ENCODE measurements at regions not wholly inside any gene's neighbourhood (a gene's known extent, or its start where the extent isn't known, plus 50 kb on each side); places are given as distances from the start of the nearest gene placed in this dataset.

DNA sequence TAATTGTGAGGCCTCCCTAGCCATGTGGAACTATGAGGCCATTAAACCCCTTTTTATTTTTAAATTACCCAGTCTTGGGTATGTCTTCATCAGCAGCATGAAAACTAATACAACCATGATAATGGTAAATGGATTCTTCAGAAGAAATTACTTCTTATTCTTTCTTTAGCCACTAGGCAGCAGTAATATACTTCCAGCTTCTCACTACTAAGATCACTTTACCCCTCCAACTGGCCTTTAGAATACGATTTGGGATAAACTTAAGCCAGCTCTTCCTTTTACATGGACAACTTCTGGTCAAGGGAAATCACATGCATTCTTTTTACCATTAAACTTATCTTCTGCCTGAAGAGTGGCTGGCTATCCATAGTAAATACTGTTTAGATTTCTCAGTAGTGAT, 355.4 kb downstream of the MAN2A1 start:
- H3K27me3 Mint-ChIP-seq: peaks cover 0 to 4% (median 0%) of the 10 kb centered on the region in 5 donors
- DNase-seq (no peak), ATAC-seq (no peak)
- no peaks in the 10 kb centered on the region for H3K9me3 ChIP-seq (ENCODE audit: control insufficient read depth in 2 of 3, low read length in 3 of 3)
- no peak overlapping the region for H3K4me3 Mint-ChIP-seq
- H3K27ac Mint-ChIP-seq: peak overlapping the region in 1 of 9 donors; percentile 15
- no peak overlapping the region for H3K4me3 ChIP-seq (ENCODE audit: low read length)
- CTCF ChIA-PET: no interaction called here
- H3K36me3 ChIP-seq (ENCODE audit: control insufficient read depth in 2 of 3, insufficient read depth in 3 of 3, low read length in 3 of 3): no peaks in the 10 kb centered on the region
- H3K4me1 Mint-ChIP-seq: peaks cover 3 to 21% (median 11%) of the 10 kb centered on the region in 7 donors
- peaks cover 13 to 24% (median 16%) of the 10 kb centered on the region in 5 donors for H3K36me3 Mint-ChIP-seq
- intact Hi-C loops (cut with micrococcal nuclease): loop anchor here in 1 of 2 donors (10.0 kb wide), 1 partner anchor 580 kb away; no protein-coding TSS in a partner anchor
- H3K27ac ChIP-seq (ENCODE audit: low read depth, low read length): no peak overlapping the region
- POLR2A ChIA-PET: interaction anchor here (0.8 kb wide), 1 partner anchor 188 kb away, joined by 3 read pairs; no protein-coding TSS in a partner anchor
- H3K4me1 ChIP-seq (ENCODE audit: control insufficient read depth in 2 of 2, insufficient read depth in 2 of 2, low read length in 2 of 2): no peaks in the 10 kb centered on the region
- peaks cover 5 to 46% (median 17%) of the 10 kb centered on the region in 11 donors for H3K9me3 Mint-ChIP-seq
- H3K27me3 ChIP-seq (ENCODE audit: control insufficient read depth in 2 of 2, insufficient read depth in 2 of 2, low read length in 2 of 2): no peaks in the 10 kb centered on the region

DNA sequence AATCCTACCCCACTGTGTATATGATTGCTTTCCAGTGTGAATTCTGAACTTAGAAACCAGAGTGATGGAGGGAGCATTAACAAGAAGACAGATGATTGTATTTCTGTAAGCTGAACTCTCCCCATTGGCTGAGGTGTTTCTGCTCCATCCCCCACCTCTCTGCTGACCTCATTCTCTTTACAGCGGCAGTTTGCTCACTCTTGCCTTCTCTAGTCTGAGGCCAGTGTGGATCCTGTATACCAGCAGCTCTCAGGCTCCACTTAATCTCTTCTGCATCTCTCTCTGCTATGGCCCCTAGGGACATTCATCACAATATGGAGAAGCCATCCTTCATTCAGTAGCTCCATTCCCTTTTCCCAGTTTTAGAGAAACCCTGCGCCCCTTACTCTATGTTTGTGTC, 358.8 kb downstream of the MAN2A1 start:
- no peaks in the 10 kb centered on the region for H3K27me3 ChIP-seq (ENCODE audit: control insufficient read depth in 2 of 2, insufficient read depth in 2 of 2, low read length in 2 of 2)
- Mint-ChIP-seq H3K4me3 (no peak overlapping the region), H3K27ac (no peak overlapping the region), H3K4me1 (peaks cover 2 to 21% (median 13%) of the 10 kb centered on the region in 7 donors), H3K36me3 (peaks cover 7 to 19% (median 14%) of the 10 kb centered on the region in 5 donors), H3K9me3 (peaks cover 0 to 22% (median 11%) of the 10 kb centered on the region in 11 donors), H3K27me3 (peaks cover 0 to 4% (median 0%) of the 10 kb centered on the region in 5 donors)
- ChIA-PET POLR2A (interaction anchor here (1.0 to 1.4 kb wide), 3 partner anchors 15 to 127 kb away, joined by 3 read pairs; no protein-coding TSS in a partner anchor), CTCF (no interaction called here)
- H3K36me3 ChIP-seq (ENCODE audit: control insufficient read depth in 2 of 3, insufficient read depth in 3 of 3, low read length in 3 of 3): no peaks in the 10 kb centered on the region
- peaks cover 6 to 10% of the 10 kb centered on the region in 2 donors for H3K4me1 ChIP-seq (ENCODE audit: control insufficient read depth in 2 of 2, insufficient read depth in 2 of 2, low read length in 2 of 2)
- H3K4me3 ChIP-seq (ENCODE audit: low read length): no peak overlapping the region
- H3K9me3 ChIP-seq (ENCODE audit: control insufficient read depth in 2 of 3, low read length in 3 of 3): no peaks in the 10 kb centered on the region
- intact Hi-C loops (cut with micrococcal nuclease): loop anchor here in 1 of 2 donors (10.0 kb wide), 1 partner anchor 576 kb away; no protein-coding TSS in a partner anchor
- no peak for DNase-seq
- H3K27ac ChIP-seq (ENCODE audit: low read depth, low read length): no peak overlapping the region
- ATAC-seq: no peak

DNA sequence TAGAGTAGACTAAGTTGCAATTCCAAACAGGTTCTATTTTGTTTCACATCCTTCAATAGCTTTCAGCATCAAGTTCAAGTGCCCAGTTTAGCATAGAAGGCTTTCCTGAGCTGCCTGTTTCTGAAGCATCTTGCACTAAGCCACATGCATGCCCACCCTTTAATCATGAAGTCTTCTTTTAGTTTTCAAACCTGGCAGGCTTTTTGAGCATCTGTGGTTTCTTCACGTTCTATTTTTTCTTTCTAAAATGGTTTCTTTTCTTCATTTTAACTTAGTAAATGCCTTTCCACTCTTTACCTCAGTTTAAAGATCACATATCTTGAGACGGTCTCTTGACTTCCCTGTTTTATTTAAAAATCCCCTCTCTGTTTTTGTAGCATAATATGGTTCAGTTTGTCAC, 360.1 kb downstream of the MAN2A1 start:
- DNase-seq: no peak
- Histone ChIP-seq H3K4me3 (ENCODE audit: low read length) (no peak overlapping the region), H3K27ac (ENCODE audit: low read depth, low read length) (no peak overlapping the region), H3K9me3 (ENCODE audit: control insufficient read depth in 2 of 3, low read length in 3 of 3) (no peaks in the 10 kb centered on the region), H3K27me3 (ENCODE audit: control insufficient read depth in 2 of 2, insufficient read depth in 2 of 2, low read length in 2 of 2) (no peaks in the 10 kb centered on the region), H3K4me1 (ENCODE audit: control insufficient read depth in 2 of 2, insufficient read depth in 2 of 2, low read length in 2 of 2) (peaks cover 18 to 23% of the 10 kb centered on the region in 2 donors), H3K36me3 (ENCODE audit: control insufficient read depth in 2 of 3, insufficient read depth in 3 of 3, low read length in 3 of 3) (no peaks in the 10 kb centered on the region)
- Mint-ChIP-seq H3K4me3 (no peak overlapping the region), H3K27me3 (peaks cover 0 to 4% (median 0%) of the 10 kb centered on the region in 5 donors), H3K27ac (peak overlapping the region in 1 of 9 donors; percentile 15), H3K36me3 (peaks cover 2 to 17% (median 8%) of the 10 kb centered on the region in 5 donors), H3K4me1 (peaks cover 10 to 30% (median 22%) of the 10 kb centered on the region in 7 donors), H3K9me3 (peaks cover 0 to 11% (median 3%) of the 10 kb centered on the region in 11 donors)
- ChIA-PET POLR2A (interaction anchor here (0.6 kb wide), 1 partner anchor 377 kb away, joined by 3 read pairs; no protein-coding TSS in a partner anchor), CTCF (interaction anchor here (1.0 kb wide), 1 partner anchor 39 kb away, joined by 3 read pairs; no protein-coding TSS in a partner anchor)
- ATAC-seq: no peak
- intact Hi-C loops (cut with micrococcal nuclease): loop anchor here (5.0 to 10.0 kb wide), 5 partner anchors 575 to 1305 kb away; partner anchors contain the start of genes FER (in 1 of the 2), SLC25A46 (in 1 of the 2) and TMEM232 (in 1 of the 2)

DNA sequence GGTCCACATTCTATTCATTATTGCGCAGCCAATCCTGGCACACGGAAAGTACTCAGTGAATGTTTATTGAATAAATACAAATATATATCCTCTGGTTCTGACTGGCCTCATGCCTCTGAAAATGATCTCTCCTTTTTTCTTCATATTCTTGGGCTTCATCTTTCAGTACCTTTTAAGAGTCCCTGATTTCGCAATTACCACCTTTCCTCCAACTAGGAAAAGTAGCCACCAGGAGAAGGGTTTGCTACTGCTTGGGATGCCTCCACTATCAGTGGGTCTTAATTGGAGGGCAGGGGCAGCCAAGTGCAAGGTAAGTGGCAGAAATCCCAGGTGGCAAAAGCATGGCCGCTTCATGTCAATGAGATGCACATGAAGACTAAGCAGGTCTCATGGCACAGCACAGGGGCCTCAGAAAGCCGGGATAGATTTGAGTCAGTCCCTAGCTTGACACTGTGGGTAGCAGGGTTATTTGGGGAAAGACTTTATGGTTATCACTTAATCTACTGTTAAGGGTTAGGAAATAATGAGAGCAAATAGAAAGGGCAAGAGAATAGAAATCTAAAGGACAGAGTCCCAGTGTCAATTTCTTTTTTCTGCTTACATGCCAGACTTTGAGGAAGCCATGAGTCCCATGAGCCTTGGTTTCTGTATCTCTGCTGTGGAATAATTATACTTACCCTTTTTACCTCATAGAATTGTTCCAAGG, 361.1 kb downstream of the MAN2A1 start:
- Mint-ChIP-seq H3K36me3 (peaks cover 0 to 7% (median 4%) of the 10 kb centered on the region in 5 donors), H3K9me3 (peaks cover 0 to 5% (median 0%) of the 10 kb centered on the region in 11 donors), H3K27ac (peak overlapping the region in 2 of 9 donors; percentile 13 to 37), H3K4me3 (no peak overlapping the region), H3K4me1 (peaks cover 10 to 39% (median 31%) of the 10 kb centered on the region in 7 donors), H3K27me3 (peaks cover 0 to 4% (median 0%) of the 10 kb centered on the region in 5 donors)
- no peak overlapping the region for H3K27ac ChIP-seq (ENCODE audit: low read depth, low read length)
- no peaks in the 10 kb centered on the region for H3K36me3 ChIP-seq (ENCODE audit: control insufficient read depth in 2 of 3, insufficient read depth in 3 of 3, low read length in 3 of 3)
- H3K4me1 ChIP-seq (ENCODE audit: control insufficient read depth in 2 of 2, insufficient read depth in 2 of 2, low read length in 2 of 2): peaks cover 21 to 33% of the 10 kb centered on the region in 2 donors
- H3K4me3 ChIP-seq (ENCODE audit: low read length): no peak overlapping the region
- CTCF ChIA-PET: no interaction called here
- intact Hi-C loops (cut with micrococcal nuclease): loop anchor here (5.0 to 10.0 kb wide), 4 partner anchors 636 to 1306 kb away; partner anchors contain the start of genes FER (in 1 of the 2), SLC25A46 (in 1 of the 2) and TMEM232 (in 1 of the 2)
- no peaks in the 10 kb centered on the region for H3K27me3 ChIP-seq (ENCODE audit: control insufficient read depth in 2 of 2, insufficient read depth in 2 of 2, low read length in 2 of 2)
- DNase-seq: no peak
- H3K9me3 ChIP-seq (ENCODE audit: control insufficient read depth in 2 of 3, low read length in 3 of 3): no peaks in the 10 kb centered on the region
- POLR2A ChIA-PET: no interaction called here
- ATAC-seq: no peak

DNA sequence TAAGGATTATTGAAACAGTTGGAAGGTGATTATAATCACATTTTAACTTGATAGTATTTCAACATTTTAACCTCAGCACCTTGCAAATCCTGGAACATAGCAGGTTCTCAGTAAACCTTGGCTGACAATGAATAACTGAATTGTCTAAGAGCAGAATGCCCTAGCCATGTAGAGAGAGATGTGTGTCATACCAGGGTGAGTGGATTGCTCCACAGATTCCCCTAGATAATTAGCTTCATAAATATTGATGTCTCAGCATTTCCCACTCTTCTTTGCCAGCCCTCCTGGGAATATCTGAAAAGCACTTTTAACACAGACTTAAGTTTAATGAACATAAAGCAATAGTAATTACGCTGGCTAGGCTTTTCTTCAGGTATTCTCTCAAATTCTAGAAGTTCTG, 363.5 kb downstream of the MAN2A1 start:
- H3K4me3 ChIP-seq (ENCODE audit: low read length): peak overlapping the region; percentile 6
- Mint-ChIP-seq H3K36me3 (no peaks in the 10 kb centered on the region), H3K27ac (peak overlapping the region in 6 of 9 donors; percentile 77 to 96 (median 90)), H3K9me3 (peaks cover 0 to 3% (median 0%) of the 10 kb centered on the region in 11 donors), H3K27me3 (no peaks in the 10 kb centered on the region), H3K4me3 (peak overlapping the region in 2 of 10 donors; percentile 85 to 86), H3K4me1 (peaks cover 10 to 50% (median 42%) of the 10 kb centered on the region in 7 donors)
- CTCF ChIA-PET: interaction anchor here (2.2 kb wide), 1 partner anchor 132 kb away, joined by 19 read pairs; no protein-coding TSS in a partner anchor
- no peak for ATAC-seq
- intact Hi-C loops (cut with micrococcal nuclease): loop anchor here (5.0 to 10.0 kb wide), 4 partner anchors 638 to 1308 kb away; partner anchors contain the start of genes FER (in 1 of the 2), SLC25A46 (in 1 of the 2) and TMEM232 (in 1 of the 2)
- H3K9me3 ChIP-seq (ENCODE audit: control insufficient read depth in 2 of 3, low read length in 3 of 3): no peaks in the 10 kb centered on the region
- no peaks in the 10 kb centered on the region for H3K36me3 ChIP-seq (ENCODE audit: control insufficient read depth in 2 of 3, insufficient read depth in 3 of 3, low read length in 3 of 3)
- no peak for DNase-seq
- H3K4me1 ChIP-seq (ENCODE audit: control insufficient read depth in 2 of 2, insufficient read depth in 2 of 2, low read length in 2 of 2): peaks cover 21 to 35% of the 10 kb centered on the region in 2 donors
- POLR2A ChIA-PET: interaction anchor here (2.3 to 2.8 kb wide), 2 partner anchors 132 to 363 kb away, joined by 16 to 18 read pairs; partner anchors contain the start of gene MAN2A1
- peak overlapping the region; percentile 63 for H3K27ac ChIP-seq (ENCODE audit: low read depth, low read length)
- H3K27me3 ChIP-seq (ENCODE audit: control insufficient read depth in 2 of 2, insufficient read depth in 2 of 2, low read length in 2 of 2): no peaks in the 10 kb centered on the region

DNA sequence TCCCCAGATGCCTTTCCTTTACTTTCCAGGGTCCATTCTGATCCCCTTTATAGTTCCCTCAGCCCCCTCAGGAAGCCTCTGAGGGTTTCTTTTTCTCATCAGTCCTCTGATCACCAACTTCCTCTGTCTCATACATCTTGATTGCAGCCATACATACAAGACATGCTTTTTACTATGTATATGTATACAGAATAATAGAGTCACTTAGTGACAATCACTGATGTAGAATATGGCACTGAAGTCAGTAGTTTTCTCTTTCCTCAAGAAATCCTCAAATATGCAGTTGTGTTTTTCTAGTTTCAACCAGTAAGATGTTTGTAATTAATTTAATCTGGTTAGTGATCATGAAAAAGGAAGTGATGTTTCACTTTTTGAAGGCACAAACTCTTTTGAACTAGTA, 364.1 kb downstream of the MAN2A1 start:
- no peaks in the 10 kb centered on the region for H3K36me3 ChIP-seq (ENCODE audit: control insufficient read depth in 2 of 3, insufficient read depth in 3 of 3, low read length in 3 of 3)
- no peaks in the 10 kb centered on the region for H3K36me3 Mint-ChIP-seq
- peak overlapping the region; percentile 77 to 96 (median 90) for H3K27ac Mint-ChIP-seq
- peak overlapping the region; percentile 50 to 86 (median 65) for H3K4me3 Mint-ChIP-seq
- no peaks in the 10 kb centered on the region for H3K27me3 ChIP-seq (ENCODE audit: control insufficient read depth in 2 of 2, insufficient read depth in 2 of 2, low read length in 2 of 2)
- H3K27ac ChIP-seq (ENCODE audit: low read depth, low read length): peak overlapping the region; percentile 63
- H3K9me3 Mint-ChIP-seq: peaks cover 0 to 3% (median 0%) of the 10 kb centered on the region in 11 donors
- DNase-seq (no peak), ATAC-seq (peak; percentile 70)
- intact Hi-C loops (cut with micrococcal nuclease): loop anchor here (1.0 to 10.0 kb wide), 9 partner anchors 133 to 1309 kb away; partner anchors contain the start of genes MAN2A1 (in 2 of the 2), FER (in 1 of the 2), SLC25A46 (in 1 of the 2) and TMEM232 (in 1 of the 2)
- H3K4me3 ChIP-seq (ENCODE audit: low read length): peak overlapping the region; percentile 6
- peaks cover 21 to 35% of the 10 kb centered on the region in 2 donors for H3K4me1 ChIP-seq (ENCODE audit: control insufficient read depth in 2 of 2, insufficient read depth in 2 of 2, low read length in 2 of 2)
- no peaks in the 10 kb centered on the region for H3K9me3 ChIP-seq (ENCODE audit: control insufficient read depth in 2 of 3, low read length in 3 of 3)
- no peaks in the 10 kb centered on the region for H3K27me3 Mint-ChIP-seq
- CTCF ChIA-PET: interaction anchor here (1.0 to 2.2 kb wide), 2 partner anchors 132 to 202 kb away, joined by 3 to 19 read pairs; no protein-coding TSS in a partner anchor
- H3K4me1 Mint-ChIP-seq: peaks cover 10 to 50% (median 36%) of the 10 kb centered on the region in 7 donors
- POLR2A ChIA-PET: interaction anchor here (1.0 to 2.8 kb wide), 6 partner anchors 10 to 644 kb away, joined by 3 to 18 read pairs (median 6); partner anchors contain the start of genes MAN2A1 and PJA2
